Neural progenitor cell (in vitro differentiated cells): ENCODE measurements at regions not wholly inside any gene's neighbourhood (a gene's known extent, or its start where the extent isn't known, plus 50 kb on each side); places are given as distances from the start of the nearest gene placed in this dataset.

Experiments
- CTCF ChIP-seq: fragments of 200-600 bp; sonication (generic); IDR thresholded peaks from 2 replicates; pipeline ENCODE4 v1.5.1; 2017; ENCODE audit warnings: antibody characterized with exemption, mild to moderate bottlenecking
- EZH2 ChIP-seq: fragments of 200-600 bp; sonication (generic); IDR thresholded peaks from 2 replicates; pipeline ENCODE4 v1.6.1; 2017; ENCODE audit warnings: antibody characterized with exemption, mild to moderate bottlenecking, moderate library complexity
- EZH2phosphoT487 ChIP-seq: fragments of 200-600 bp; sonication (generic); IDR thresholded peaks from 2 replicates; pipeline ENCODE4 v1.6.1; 2017; ENCODE audit warnings: antibody characterized with exemption

DNA sequence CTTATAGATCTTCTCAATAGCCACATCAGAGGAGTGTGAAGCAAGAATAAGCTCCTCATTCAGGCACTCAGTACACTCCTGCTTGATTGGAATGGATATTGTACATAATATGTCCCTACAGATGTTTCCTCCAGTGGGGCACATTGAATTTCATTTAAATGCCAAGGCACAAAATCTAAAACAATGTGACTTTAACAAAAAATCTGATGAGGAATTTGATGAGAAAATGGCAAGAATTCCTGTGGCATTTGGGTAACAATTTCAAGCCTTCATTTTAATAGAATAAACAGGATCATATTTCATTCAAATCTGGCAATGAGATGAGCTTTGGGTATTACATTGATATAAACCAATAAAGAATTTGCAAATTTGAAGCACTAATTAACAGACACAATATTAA, 307.7 kb upstream of the PKN2 start:
- TF ChIP-seq CTCF (no peak), EZH2 (no peak), EZH2phosphoT487 (no peak)
